TTC549 (cell line): ENCODE measurements at regions not wholly inside any gene's neighbourhood (a gene's known extent, or its start where the extent isn't known, plus 50 kb on each side); places are given as distances from the start of the nearest gene placed in this dataset.
"Not testable (repeated sequence)": the region's sequence is repeated elsewhere in the genome, so short reads cannot be mapped to it uniquely, and the experiment has no call there.

Experiments used
- FAIRE-seq: peaks from 2 replicates; lab custom pipeline; 2012; peaks lifted over from hg19 to GRCh38; lab: Jason Lieb, UNC

GRCh38 chr6:74579794-74580193 is 626.1 kb downstream of the COL12A1 start:
- FAIRE-seq: no peak

- FAIRE-seq: no peak
These were observed 626.8 kb downstream of the COL12A1 start for GRCh38 chr6:74579047-74579446.

- no peak for FAIRE-seq
These were observed 627.5 kb downstream of the COL12A1 start for GRCh38 chr6:74578339-74578738.

GRCh38 chr6:74577619-74578018 is 628.2 kb downstream of the COL12A1 start:
- no peak for FAIRE-seq

- no peak for FAIRE-seq
These were observed 631.1 kb downstream of the COL12A1 start for GRCh38 chr6:74574794-74575193.

- no peak for FAIRE-seq
These were observed 632.2 kb downstream of the COL12A1 start for GRCh38 chr6:74573613-74574012.

GRCh38 chr6:74570044-74570443 is 635.8 kb downstream of the COL12A1 start:
- FAIRE-seq: no peak

- no peak for FAIRE-seq
These were observed 637.0 kb downstream of the COL12A1 start for GRCh38 chr6:74568861-74569260.

- not testable (repeated sequence) for FAIRE-seq
These were observed 637.9 kb downstream of the COL12A1 start for GRCh38 chr6:74567923-74568290.

- no peak for FAIRE-seq
These were observed 638.5 kb downstream of the COL12A1 start for GRCh38 chr6:74567281-74567922.

GRCh38 chr6:74557236-74557635 is 648.6 kb downstream of the COL12A1 start:
- FAIRE-seq: no peak

GRCh38 chr6:74554041-74554440 is 651.8 kb downstream of the COL12A1 start:
- no peak for FAIRE-seq

- no peak for FAIRE-seq
These were observed 654.0 kb downstream of the COL12A1 start for GRCh38 chr6:74551896-74552295.

- FAIRE-seq: no peak
These were observed 655.0 kb downstream of the COL12A1 start for GRCh38 chr6:74550821-74551220.

- no peak for FAIRE-seq
These were observed 656.1 kb downstream of the COL12A1 start for GRCh38 chr6:74549746-74550145.

GRCh38 chr6:74534465-74535211 is 671.2 kb downstream of the COL12A1 start:
- FAIRE-seq: no peak

GRCh38 chr6:74519163-74519562 is 686.7 kb downstream of the COL12A1 start:
- FAIRE-seq: no peak

GRCh38 chr6:74518035-74518434 is 687.8 kb downstream of the COL12A1 start:
- FAIRE-seq: no peak

- no peak for FAIRE-seq
These were observed 695.0 kb downstream of the COL12A1 start for GRCh38 chr6:74510878-74511277.

- no peak for FAIRE-seq
These were observed 698.2 kb downstream of the COL12A1 start for GRCh38 chr6:74507649-74508048.

GRCh38 chr6:74505391-74505790 is 700.5 kb downstream of the COL12A1 start:
- no peak for FAIRE-seq

GRCh38 chr6:74504941-74505340 is 700.9 kb downstream of the COL12A1 start:
- no peak for FAIRE-seq

GRCh38 chr6:74492587-74492986 is 713.3 kb downstream of the COL12A1 start:
- no peak for FAIRE-seq

- FAIRE-seq: no peak
These were observed 713.9 kb downstream of the COL12A1 start for GRCh38 chr6:74491844-74492374.
